Left colon (tissue), 2 donors: ENCODE measurements at regions not wholly inside any gene's neighbourhood (a gene's known extent, or its start where the extent isn't known, plus 50 kb on each side); places are given as distances from the start of the nearest gene placed in this dataset.

Experiments
- ATAC-seq: fragments of 200-7000 bp; cut with Tn5 transposase; one replicate; pipeline ENCODE4 v1.9.1; 2020; ENCODE audit warnings: mild to moderate bottlenecking, moderate library complexity
- DNase-seq, 2 donors: peaks; one replicate each; pipeline ENCODE4 v3.0.0-alpha.2; 2020
- intact Hi-C, 2 donors: fragments of 100-400 bp; cut with DNase I in 1 of 2; cut with micrococcal nuclease in 1 of 2; formaldehyde crosslinking; loops; one replicate each; pipeline versions ENCODE4 v1.11.2 to v1.14.0; 2022; cut with DNase I, micrococcal nuclease
- donor health status: DM: no; HTN: no; CAD: no.
- donor health status: DM: yes; HTN: yes; CAD: no.

- DNase-seq: no peak
- intact Hi-C loops: no loop called here
- ATAC-seq: no peak
Measured at GRCh38 chr21:27173053-27173452, 206.2 kb upstream of the ADAMTS5 start.

- intact Hi-C loops: no loop called here
- ATAC-seq (no peak), DNase-seq (no peak)
Measured at GRCh38 chr21:27171707-27172106, 204.8 kb upstream of the ADAMTS5 start.

- no peak for DNase-seq
- no peak for ATAC-seq
- intact Hi-C loops: no loop called here
Measured at GRCh38 chr21:27168084-27168483, 201.2 kb upstream of the ADAMTS5 start.

GRCh38 chr21:27164208-27165177 is 197.6 kb upstream of the ADAMTS5 start:
- intact Hi-C loops: no loop called here
- DNase-seq (no peak), ATAC-seq (no peak)

GRCh38 chr21:27158967-27159366 is 192.1 kb upstream of the ADAMTS5 start:
- no peak for ATAC-seq

GRCh38 chr21:27157097-27157496 is 190.2 kb upstream of the ADAMTS5 start:
- intact Hi-C loops: no loop called here
- no peak for ATAC-seq

More at GRCh38 chr21:27158967-27159366, 192.1 kb upstream of the ADAMTS5 start:
- DNase-seq: no peak
- intact Hi-C loops: no loop called here

GRCh38 chr21:27156666-27157065 is 189.8 kb upstream of the ADAMTS5 start:
- intact Hi-C loops: no loop called here
- no peak for ATAC-seq

More at GRCh38 chr21:27157097-27157496, 190.2 kb upstream of the ADAMTS5 start:
- no peak for DNase-seq

GRCh38 chr21:27155130-27155500 is 188.2 kb upstream of the ADAMTS5 start:
- ATAC-seq (no peak), DNase-seq (no peak)
- intact Hi-C loops: no loop called here

More at GRCh38 chr21:27156666-27157065, 189.8 kb upstream of the ADAMTS5 start:
- DNase-seq: no peak

- ATAC-seq (no peak), DNase-seq (no peak)
- intact Hi-C loops: no loop called here
Measured at GRCh38 chr21:27154451-27155129, 187.7 kb upstream of the ADAMTS5 start.

GRCh38 chr21:27152996-27153395 is 186.1 kb upstream of the ADAMTS5 start:
- ATAC-seq: no peak
- intact Hi-C loops: no loop called here
- no peak for DNase-seq

- intact Hi-C loops: no loop called here
- ATAC-seq: no peak
Measured at GRCh38 chr21:27149034-27149433, 182.1 kb upstream of the ADAMTS5 start.

GRCh38 chr21:27146268-27146667 is 179.4 kb upstream of the ADAMTS5 start:
- ATAC-seq (no peak), DNase-seq (no peak)
- intact Hi-C loops: no loop called here

More at GRCh38 chr21:27149034-27149433, 182.1 kb upstream of the ADAMTS5 start:
- no peak for DNase-seq

- no peak for ATAC-seq
- DNase-seq: no peak
- intact Hi-C loops: no loop called here
Measured at GRCh38 chr21:27145134-27145798, 178.4 kb upstream of the ADAMTS5 start.

- intact Hi-C loops: no loop called here
- DNase-seq: no peak
- no peak for ATAC-seq
Measured at GRCh38 chr21:27143476-27143875, 176.6 kb upstream of the ADAMTS5 start.

- ATAC-seq: no peak
- DNase-seq: no peak
- intact Hi-C loops: no loop called here
Measured at GRCh38 chr21:27139526-27139925, 172.6 kb upstream of the ADAMTS5 start.

- intact Hi-C loops: no loop called here
- no peak for ATAC-seq
Measured at GRCh38 chr21:27134516-27134915, 167.6 kb upstream of the ADAMTS5 start.

GRCh38 chr21:27132266-27132665 is 165.4 kb upstream of the ADAMTS5 start:
- ATAC-seq (no peak), DNase-seq (no peak)
- intact Hi-C loops: no loop called here

More at GRCh38 chr21:27134516-27134915, 167.6 kb upstream of the ADAMTS5 start:
- no peak for DNase-seq

- DNase-seq (no peak), ATAC-seq (no peak)
- intact Hi-C loops: no loop called here
Measured at GRCh38 chr21:27130154-27130553, 163.3 kb upstream of the ADAMTS5 start.

GRCh38 chr21:27129694-27130093 is 162.8 kb upstream of the ADAMTS5 start:
- DNase-seq (no peak), ATAC-seq (no peak)
- intact Hi-C loops: no loop called here
